GM21515 (cell line): ENCODE measurements at regions not wholly inside any gene's neighbourhood (a gene's known extent, or its start where the extent isn't known, plus 50 kb on each side); places are given as distances from the start of the nearest gene placed in this dataset.

Experiments
- ATAC-seq: cut with Tn5 transposase; IDR thresholded peaks from one replicate; pipeline ENCODE4 v1.9.1; 2021; ENCODE audit not compliant: unreplicated experiment

DNA sequence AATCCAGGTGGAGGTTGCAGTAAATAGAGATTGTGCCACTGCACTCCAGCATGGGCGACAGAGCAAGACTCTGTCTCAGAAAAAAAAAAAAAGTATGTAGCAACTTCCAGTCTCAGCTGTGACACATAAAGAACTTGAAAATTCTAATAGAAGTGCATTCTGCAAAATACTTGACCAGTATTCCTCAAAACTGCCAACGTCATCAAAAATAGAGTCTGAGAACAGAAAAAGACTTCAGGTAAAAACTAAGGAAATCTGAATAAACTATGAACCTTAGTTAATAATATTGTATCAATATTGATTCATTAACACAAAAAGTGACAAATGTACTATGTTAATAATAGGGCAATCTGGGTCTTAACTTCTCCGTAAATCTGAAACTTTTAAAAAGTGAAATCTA is 76.7 kb upstream of the WDR75 start:
- no peak for ATAC-seq

DNA sequence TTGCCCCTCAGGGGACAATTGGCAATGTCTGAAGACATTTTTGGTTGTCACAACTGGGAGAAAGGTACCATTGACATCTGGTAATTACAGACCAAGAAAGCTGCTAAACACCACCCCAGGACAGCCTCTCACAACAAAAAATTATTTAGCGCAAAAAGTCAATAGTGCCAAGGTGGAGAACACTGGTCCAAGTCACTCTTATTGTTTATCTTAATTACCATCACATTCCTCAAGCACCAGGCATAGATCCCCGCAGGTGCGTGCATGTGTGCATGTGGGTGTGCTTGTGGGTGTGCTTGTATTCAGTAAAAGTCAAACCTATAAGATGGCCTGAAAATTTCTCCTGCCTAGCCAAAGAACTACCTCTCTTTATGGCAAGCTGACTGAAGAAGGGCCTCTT is 74.9 kb upstream of the WDR75 start:
- no peak for ATAC-seq

DNA sequence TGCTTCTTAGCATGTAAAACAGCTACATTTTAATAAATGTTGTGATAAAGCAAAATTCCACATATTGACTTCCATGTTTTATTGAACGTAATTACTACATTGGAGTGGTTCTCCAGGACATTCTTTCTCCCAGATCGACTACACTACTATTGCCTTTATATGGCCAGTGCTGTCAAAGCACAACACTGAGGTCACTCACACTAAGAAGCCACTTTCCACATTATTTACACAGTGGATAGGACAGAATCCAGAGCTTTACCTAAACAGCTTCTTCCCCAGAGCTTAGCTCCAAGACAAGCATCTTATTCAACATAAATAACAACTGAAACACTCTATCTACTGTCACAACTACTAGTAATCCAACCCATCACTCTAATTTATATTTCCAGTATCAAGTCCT is 73.9 kb upstream of the WDR75 start:
- no peak for ATAC-seq

GRCh38 chr2:189369566-189369965 is 71.7 kb upstream of the WDR75 start:
- no peak for ATAC-seq

DNA sequence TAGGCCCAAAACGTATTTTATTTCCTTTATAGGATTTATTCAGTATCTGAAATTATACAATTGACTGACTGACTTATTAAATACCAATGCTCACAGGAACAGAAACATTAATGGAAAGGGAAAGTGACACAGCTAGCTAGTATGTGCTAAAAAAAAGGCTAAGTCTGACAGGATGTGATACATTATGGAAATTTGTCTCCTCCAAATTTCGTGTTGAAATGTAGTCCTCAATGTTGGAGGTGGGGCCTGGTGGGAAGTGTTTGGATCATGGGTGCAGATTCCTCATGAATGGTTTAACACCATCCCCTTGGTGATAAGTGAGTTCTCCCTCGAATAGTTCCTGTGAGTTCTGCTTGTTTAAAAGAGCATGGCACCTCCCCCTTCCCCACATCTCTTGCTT is 70.6 kb upstream of the WDR75 start:
- no peak for ATAC-seq

DNA sequence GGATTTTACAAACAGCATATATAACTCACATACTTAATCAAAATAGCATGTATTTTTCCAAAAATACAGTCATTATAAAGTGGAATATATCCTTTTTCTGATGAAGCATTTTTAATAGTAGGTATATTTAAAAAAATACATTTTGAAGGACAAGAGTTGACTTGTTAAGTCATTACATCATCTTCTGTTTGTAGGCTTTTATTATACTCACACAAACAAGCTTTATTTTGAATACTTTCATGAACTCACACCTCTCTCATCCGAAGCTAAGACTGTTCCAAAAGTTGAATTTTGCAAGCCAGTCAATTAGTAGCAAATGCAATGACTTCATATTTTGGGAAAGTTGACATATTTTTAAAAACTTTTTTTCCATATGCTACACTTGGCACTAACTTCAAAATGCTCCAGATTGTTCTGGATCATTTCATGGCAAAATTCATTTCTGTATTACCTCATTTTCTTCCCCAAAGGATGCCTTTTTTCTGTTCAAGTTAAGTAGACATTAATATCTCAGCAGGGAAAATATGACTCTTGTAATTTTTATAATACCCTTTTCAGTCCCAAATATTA is 68.5 kb upstream of the WDR75 start:
- no peak for ATAC-seq

DNA sequence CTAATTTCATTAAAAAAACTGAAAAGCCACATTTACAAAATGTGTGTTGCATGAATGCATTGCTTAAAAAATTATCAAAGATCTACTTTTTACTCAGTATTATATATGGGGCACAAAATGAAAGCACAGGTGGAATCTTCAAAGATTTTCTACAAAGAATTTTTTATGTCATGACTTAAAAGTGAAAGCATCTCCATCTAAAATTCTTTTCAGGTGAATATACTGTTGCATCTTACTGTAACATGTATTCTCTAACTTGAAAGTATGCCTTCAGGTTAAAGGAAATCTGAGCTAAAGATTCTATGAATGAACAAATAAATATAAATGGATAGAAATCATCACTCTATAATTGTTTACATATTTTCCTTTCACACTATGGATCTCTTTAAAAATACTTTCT is 66.8 kb upstream of the WDR75 start:
- no peak for ATAC-seq

DNA sequence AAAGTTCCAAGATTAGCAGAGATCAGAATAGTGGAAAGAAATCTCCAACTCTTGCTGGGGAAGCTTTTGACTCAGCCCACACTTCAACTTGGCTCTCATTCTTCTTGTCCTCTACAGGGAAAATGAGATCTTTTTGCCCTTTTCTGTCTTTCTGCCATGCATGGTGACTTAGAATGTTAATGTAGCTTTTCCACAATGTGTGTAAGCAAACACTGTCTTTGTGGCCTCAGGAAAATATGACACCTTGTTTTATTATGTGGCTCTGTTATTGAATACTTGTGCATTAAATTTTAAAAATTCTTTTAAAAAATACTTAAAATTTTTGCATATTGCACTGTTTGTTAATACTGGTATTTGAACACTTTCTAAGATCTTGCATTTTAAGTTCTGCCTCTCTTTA is 65.4 kb upstream of the WDR75 start:
- no peak for ATAC-seq

GRCh38 chr2:189379287-189379630 is 62.0 kb upstream of the WDR75 start:
- no peak for ATAC-seq

DNA sequence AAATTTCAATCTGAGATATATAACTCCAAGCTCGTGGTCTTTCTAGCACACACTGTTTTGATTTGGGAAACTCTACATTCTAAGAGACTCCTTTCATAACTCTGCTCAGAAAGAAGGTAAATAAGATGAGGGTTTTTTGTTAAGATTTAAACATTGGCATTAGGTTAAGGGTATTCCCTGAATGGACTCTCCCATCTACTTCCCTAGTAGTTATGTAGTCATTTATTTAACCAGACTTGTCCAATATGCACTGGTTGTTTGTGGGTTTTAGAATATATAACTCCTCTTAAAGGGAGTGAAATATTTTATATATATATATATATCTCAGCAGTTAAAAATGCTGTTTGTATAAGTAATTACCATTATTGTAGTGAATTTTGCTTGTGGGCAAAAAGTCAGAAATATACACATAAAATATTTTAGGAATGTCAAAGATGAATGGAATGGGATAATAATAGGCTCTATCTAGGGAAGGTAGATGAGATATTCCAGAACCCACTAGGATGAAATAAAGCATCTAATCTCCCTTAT is 61.5 kb upstream of the WDR75 start:
- ATAC-seq = no peak

- ATAC-seq = no peak
These were observed 58.6 kb upstream of the WDR75 start for GRCh38 chr2:189382668-189383067.

GRCh38 chr2:189386741-189387140 is 54.5 kb upstream of the WDR75 start:
- no peak for ATAC-seq

DNA sequence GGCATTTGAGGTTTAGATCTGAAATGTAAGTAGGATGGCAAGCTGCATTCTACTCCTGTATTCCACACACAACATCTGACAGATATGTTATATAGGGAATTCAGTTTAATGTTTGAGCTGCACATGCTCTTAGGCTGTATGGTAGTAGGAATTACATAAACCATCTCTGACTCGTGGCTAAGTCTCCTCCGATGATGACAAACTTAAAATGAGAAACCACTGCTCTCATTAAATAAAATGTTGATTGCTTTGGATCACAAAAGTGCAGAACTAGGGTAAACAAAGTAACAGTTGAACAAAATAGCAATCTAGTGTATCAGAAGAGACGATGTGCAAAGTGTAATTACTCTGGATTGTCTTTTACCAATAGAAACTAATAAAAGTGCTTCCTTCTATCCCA is 50.1 kb upstream of the WDR75 start:
- no peak for ATAC-seq
